ENCODE measurements at regions not wholly inside any gene's neighbourhood (a gene's known extent, or its start where the extent isn't known, plus 50 kb on each side); places are given as distances from the start of the nearest gene placed in this dataset.

GRCh38 chr10:32123021-32123420 is 66.8 kb upstream of the KIF5B start:
- Mint-ChIP-seq H3K4me1 (no peaks in the 10 kb centered on the region), H3K27me3 (peaks cover 8% of the 10 kb centered on the region), H3K4me3 (no peak overlapping the region), H3K9me3 (ENCODE audit: low read depth) (peaks cover 2% of the 10 kb centered on the region), H3K36me3 (no peaks in the 10 kb centered on the region), H3K27ac (no peak overlapping the region)
- DNase-seq: no peak
- CTCF ChIA-PET: no interaction called here
- ATAC-seq: no peak

- no peaks in the 10 kb centered on the region for H3K4me1 Mint-ChIP-seq
- ATAC-seq: no peak
- CTCF ChIA-PET: interaction anchor here (0.5 kb wide), 1 partner anchor 42 kb away, joined by 3 read pairs; no protein-coding TSS in a partner anchor
- H3K27ac Mint-ChIP-seq: no peak overlapping the region
- H3K27me3 Mint-ChIP-seq: peaks cover 7% of the 10 kb centered on the region
- H3K36me3 Mint-ChIP-seq: no peaks in the 10 kb centered on the region
- H3K4me3 Mint-ChIP-seq: no peak overlapping the region
- no peak for DNase-seq
- peaks cover 2% of the 10 kb centered on the region for H3K9me3 Mint-ChIP-seq (ENCODE audit: low read depth)
Measured at GRCh38 chr10:32121648-32122047, 65.4 kb upstream of the KIF5B start.

GRCh38 chr10:32120147-32120546 is 63.9 kb upstream of the KIF5B start:
- no peak for DNase-seq
- H3K27ac Mint-ChIP-seq: no peak overlapping the region
- H3K4me3 Mint-ChIP-seq: no peak overlapping the region
- no peaks in the 10 kb centered on the region for H3K36me3 Mint-ChIP-seq
- CTCF ChIA-PET: no interaction called here
- peaks cover 2% of the 10 kb centered on the region for H3K9me3 Mint-ChIP-seq (ENCODE audit: low read depth)
- H3K27me3 Mint-ChIP-seq: peaks cover 9% of the 10 kb centered on the region
- H3K4me1 Mint-ChIP-seq: no peaks in the 10 kb centered on the region
- ATAC-seq: no peak

DNA sequence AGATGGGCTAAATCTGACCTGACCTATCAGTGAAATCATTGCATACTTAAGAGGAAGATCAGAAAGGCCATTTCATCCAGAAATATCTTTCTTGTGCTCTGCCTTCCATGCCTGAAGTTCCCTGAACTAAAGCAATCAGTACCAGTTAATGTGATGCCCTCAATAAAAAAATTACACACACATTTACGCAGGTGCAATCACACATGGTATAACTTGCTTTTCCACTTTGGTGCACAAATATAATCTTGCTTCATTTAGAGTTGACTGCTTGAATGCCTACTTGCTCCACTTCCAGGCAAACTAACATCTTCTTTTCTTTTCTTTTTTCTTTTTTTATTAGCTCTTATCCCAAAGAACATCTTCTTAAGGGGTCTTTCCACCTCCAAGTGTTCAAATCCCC is 58.3 kb upstream of the KIF5B start:
- Mint-ChIP-seq H3K9me3 (ENCODE audit: low read depth) (no peaks in the 10 kb centered on the region), H3K27me3 (peaks cover 15% of the 10 kb centered on the region), H3K4me3 (no peak overlapping the region), H3K36me3 (no peaks in the 10 kb centered on the region), H3K27ac (no peak overlapping the region), H3K4me1 (no peaks in the 10 kb centered on the region)
- CTCF ChIA-PET: no interaction called here
- DNase-seq (no peak), ATAC-seq (no peak)

GRCh38 chr10:32112055-32112454 is 55.8 kb upstream of the KIF5B start:
- DNase-seq (no peak), ATAC-seq (no peak)
- Mint-ChIP-seq H3K27ac (no peak overlapping the region), H3K27me3 (peaks cover 15% of the 10 kb centered on the region), H3K36me3 (no peaks in the 10 kb centered on the region), H3K9me3 (ENCODE audit: low read depth) (no peaks in the 10 kb centered on the region), H3K4me3 (no peak overlapping the region), H3K4me1 (no peaks in the 10 kb centered on the region)
- CTCF ChIA-PET: no interaction called here

- H3K4me1 Mint-ChIP-seq: no peaks in the 10 kb centered on the region
- no peak overlapping the region for H3K27ac Mint-ChIP-seq
- ATAC-seq (no peak), DNase-seq (no peak)
- no peaks in the 10 kb centered on the region for H3K9me3 Mint-ChIP-seq (ENCODE audit: low read depth)
- H3K36me3 Mint-ChIP-seq: no peaks in the 10 kb centered on the region
- H3K4me3 Mint-ChIP-seq: no peak overlapping the region
- peaks cover 12% of the 10 kb centered on the region for H3K27me3 Mint-ChIP-seq
- CTCF ChIA-PET: no interaction called here
Measured at GRCh38 chr10:32111585-32111984, 55.4 kb upstream of the KIF5B start.

DNA sequence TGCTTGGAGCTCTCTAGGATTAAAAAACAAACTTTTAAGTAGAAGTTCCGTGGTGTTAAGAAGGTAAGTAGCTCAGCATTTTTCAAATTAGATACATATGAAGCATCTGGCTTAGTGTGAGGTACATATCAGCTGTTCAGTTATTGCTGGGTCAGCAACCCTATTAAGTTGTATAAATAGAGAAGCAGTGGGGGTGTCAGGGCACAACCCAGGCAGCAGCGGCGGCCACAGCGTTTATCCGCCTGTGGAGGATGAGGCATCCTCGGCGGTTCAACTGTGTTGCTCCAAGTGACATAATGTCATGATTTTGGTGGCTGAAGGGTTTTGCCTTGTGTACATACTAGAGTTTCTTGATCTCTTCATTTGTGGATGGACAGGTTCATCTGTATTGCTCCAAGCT is 54.6 kb upstream of the KIF5B start:
- peaks cover 10% of the 10 kb centered on the region for H3K27me3 Mint-ChIP-seq
- no peaks in the 10 kb centered on the region for H3K4me1 Mint-ChIP-seq
- H3K4me3 Mint-ChIP-seq: no peak overlapping the region
- no peak for DNase-seq
- no peak overlapping the region for H3K27ac Mint-ChIP-seq
- H3K9me3 Mint-ChIP-seq (ENCODE audit: low read depth): no peaks in the 10 kb centered on the region
- no peaks in the 10 kb centered on the region for H3K36me3 Mint-ChIP-seq
- CTCF ChIA-PET: no interaction called here
- ATAC-seq: no peak

DNA sequence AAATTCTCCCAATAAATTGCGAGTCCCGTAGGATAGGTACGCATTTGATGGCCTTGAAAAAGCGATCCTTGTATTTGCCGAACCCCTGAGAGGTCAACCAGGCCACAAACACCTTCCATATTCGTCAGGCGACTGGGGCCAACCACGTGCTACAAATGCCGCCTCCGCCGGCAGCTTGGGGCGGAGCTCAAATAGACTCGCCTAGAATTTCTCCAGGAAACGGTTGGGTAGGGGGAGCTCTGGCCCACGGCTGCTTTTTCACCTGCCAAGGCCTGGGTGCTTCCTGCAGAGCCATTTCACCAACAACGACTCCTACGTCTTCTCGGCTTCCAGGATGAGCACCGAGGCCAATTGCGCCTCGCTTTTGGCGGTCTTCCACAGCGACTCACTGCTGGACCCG is 53.4 kb upstream of the KIF5B start:
- Mint-ChIP-seq H3K4me3 (no peak overlapping the region), H3K27ac (no peak overlapping the region), H3K9me3 (ENCODE audit: low read depth) (no peaks in the 10 kb centered on the region), H3K36me3 (no peaks in the 10 kb centered on the region), H3K27me3 (peaks cover 6% of the 10 kb centered on the region), H3K4me1 (no peaks in the 10 kb centered on the region)
- CTCF ChIA-PET: no interaction called here
- ATAC-seq: no peak
- DNase-seq: no peak
